Activated CD4-positive, CD25-positive, alpha-beta regulatory T cell treated with anti-CD3 and anti-CD28 coated beads, Interleukin-2, amount 50 U/mL, for 24 hours (primary cell): ENCODE measurements at regions not wholly inside any gene's neighbourhood (a gene's known extent, or its start where the extent isn't known, plus 50 kb on each side); places are given as distances from the start of the nearest gene placed in this dataset.

ENCODE experiments used
- ATAC-seq, 2 donors: fragments of 150-1000 bp; cut with Tn5 transposase; one replicate each; pipeline ENCODE4 v1.10.0; 2021; ENCODE audit warnings: mild to moderate bottlenecking in 1 of 2, moderate library complexity in 1 of 2

GRCh38 chr10:83037653-83038052 lies 1101.7 kb upstream of the GHITM start:
- no peak for ATAC-seq

- ATAC-seq, result no peak
Observed at GRCh38 chr10:83038631-83039030, 1100.7 kb upstream of the GHITM start.

- no peak for ATAC-seq
Observed at GRCh38 chr10:83045731-83046130, 1093.6 kb upstream of the GHITM start.

DNA sequence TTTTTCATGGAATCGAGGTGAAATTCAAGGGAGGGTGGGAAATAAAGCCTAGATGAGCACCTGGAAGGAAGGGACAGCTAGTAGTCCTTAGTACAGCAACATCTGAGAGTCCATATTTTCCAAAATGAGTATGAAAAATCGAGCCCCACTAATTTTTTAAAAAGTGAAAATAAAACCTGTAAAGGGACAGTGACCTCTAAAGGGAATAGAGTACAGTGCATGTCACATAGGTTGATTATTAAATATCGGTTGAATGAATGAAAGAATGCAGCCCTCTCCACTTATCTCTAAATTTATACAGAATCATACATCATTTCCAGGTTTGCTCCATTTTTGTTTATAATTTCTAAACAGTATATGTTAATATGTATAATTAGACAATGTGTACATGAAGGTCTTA lies 1088.5 kb upstream of the GHITM start:
- no peak for ATAC-seq

DNA sequence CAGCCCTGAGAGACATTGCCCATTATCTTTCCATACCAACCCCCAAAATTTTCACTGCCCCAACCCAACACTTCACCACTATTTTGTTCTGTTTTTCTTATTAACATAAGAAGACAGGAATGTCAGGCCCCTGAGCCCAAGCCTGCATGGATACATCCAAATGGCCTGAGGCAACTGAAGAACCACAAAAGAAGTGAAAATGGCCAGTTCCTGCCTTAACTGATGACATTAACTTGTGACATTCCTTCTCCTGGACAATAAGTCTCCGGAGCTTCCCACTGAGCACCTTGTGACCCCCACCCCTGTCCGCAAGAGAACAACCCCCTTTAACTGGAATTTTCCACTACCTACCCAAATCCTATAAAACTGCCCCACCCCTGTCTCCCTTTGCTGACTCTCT lies 1076.4 kb upstream of the GHITM start:
- no peak for ATAC-seq

DNA sequence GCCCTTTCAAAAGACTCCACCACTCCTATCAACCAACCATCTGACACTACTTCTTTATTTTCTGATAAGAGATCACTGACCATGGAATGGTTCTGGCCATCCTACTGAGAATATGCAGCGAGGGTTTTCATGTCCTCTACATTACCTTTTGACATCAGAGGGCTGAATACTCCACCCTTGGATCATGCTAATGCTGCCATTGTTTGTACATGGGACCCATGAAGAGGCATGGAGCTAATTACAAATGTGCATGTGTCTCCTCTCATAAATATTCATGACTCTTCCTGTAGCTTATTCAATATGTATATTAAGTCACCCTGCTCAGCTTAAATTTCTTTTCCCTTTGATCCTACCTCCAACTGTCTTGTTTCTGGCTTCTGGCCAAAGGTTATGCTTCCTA lies 1065.8 kb upstream of the GHITM start:
- no peak for ATAC-seq

GRCh38 chr10:83075016-83075814 lies 1064.1 kb upstream of the GHITM start:
- ATAC-seq, result no peak

- ATAC-seq, result no peak
Observed at GRCh38 chr10:83075815-83076355, 1063.4 kb upstream of the GHITM start.

- no peak for ATAC-seq
Observed at GRCh38 chr10:83076443-83076842, 1062.9 kb upstream of the GHITM start.

- ATAC-seq, result no peak
Observed at GRCh38 chr10:83078160-83078559, 1061.1 kb upstream of the GHITM start.

- no peak for ATAC-seq
Observed at GRCh38 chr10:83078645-83079044, 1060.7 kb upstream of the GHITM start.

DNA sequence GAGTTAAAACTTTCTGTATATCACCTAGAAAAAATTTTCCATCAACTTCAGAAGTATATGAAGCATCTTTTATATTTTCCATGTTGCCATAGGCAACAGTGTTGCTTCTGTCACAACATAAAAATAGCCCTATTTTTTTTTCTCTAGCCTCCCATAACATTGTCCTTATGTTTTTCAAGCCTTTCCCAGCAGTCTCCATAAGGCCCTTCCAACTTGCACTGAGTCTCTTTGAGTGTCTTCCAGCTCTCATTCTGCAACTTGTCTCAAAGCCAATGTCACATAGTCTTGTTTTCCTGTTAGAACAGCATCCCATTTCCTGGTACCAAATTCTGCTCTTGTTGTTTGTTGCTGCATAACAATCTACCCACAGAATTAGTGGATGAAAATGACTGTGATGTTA lies 1055.5 kb upstream of the GHITM start:
- no peak for ATAC-seq

GRCh38 chr10:83089335-83089734 lies 1050.0 kb upstream of the GHITM start:
- no peak for ATAC-seq

- ATAC-seq, result no peak
Observed at GRCh38 chr10:83104616-83105015, 1034.7 kb upstream of the GHITM start.

- ATAC-seq, result no peak
Observed at GRCh38 chr10:83108565-83109333, 1030.6 kb upstream of the GHITM start.

DNA sequence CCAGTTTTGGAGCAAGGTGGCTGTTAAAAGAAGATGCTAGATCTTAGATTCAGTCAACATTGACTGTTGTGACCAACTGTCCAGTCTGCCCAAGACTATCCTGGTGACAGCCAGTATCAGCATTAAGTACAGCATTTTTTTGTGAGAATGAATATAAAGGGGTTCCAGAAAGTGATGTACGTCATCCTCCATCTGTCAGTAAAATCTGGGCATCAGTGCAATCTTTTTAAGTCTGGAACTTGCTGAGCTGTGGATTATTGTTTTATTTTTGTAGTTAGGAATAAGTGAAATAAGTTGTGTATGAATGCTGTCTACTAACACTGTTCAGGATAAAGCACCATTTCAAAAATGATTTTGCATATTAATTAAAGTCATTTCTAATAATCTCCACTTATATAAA lies 1020.0 kb upstream of the GHITM start:
- ATAC-seq, result no peak

DNA sequence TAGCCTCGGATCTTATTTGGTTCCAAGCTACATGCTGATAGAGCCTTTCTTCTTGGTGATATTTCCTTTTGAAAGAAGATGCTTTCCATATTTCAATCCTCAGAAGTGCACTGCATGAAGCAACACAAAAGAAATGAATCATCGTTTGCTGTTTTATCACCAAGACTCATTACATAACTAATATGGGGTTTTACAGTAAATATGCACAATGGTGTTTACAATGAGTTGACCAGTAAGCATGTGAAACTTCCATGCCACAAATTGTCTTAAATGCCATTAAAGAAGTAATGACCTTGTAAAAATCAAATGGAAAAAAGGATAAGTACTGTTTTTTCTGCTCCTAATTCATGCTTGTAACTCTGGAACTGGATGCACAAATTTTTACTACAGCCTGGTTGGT lies 1017.0 kb upstream of the GHITM start:
- ATAC-seq, result no peak

DNA sequence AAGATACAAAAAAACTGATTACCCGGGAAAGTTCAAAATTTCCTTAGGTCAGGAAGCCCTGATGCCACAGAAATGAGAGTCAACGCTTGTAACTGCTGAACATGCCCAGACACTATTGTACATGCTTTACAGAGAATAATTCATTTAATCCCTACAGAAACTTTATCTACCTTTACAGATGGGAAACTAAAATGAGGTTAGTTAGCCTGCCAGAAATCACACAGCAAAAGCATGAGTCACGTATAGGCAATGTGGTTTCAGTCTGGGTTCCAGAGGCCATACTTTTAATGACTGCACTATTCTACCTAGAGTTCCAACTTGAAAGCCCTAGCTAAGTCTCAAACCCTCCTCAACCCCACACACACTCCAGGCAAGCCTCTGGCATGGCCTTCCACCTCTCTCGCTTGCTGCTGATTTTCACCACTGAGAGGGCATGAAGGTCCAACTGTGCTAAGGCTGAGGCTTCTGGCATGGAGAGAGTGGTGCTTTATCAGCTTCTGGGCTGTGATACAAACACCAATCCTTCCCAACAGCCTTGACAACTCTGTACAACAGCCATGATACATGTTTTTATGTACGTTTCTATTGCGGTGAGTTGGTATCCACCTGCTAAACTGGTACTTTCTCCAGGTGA lies 1011.2 kb upstream of the GHITM start:
- no peak for ATAC-seq

GRCh38 chr10:83140811-83141210 lies 998.5 kb upstream of the GHITM start:
- ATAC-seq, result no peak

- no peak for ATAC-seq
Observed at GRCh38 chr10:83142074-83142563, 997.2 kb upstream of the GHITM start.

- no peak for ATAC-seq
Observed at GRCh38 chr10:83144461-83144860, 994.8 kb upstream of the GHITM start.

- no peak for ATAC-seq
Observed at GRCh38 chr10:83153714-83154113, 985.6 kb upstream of the GHITM start.

DNA sequence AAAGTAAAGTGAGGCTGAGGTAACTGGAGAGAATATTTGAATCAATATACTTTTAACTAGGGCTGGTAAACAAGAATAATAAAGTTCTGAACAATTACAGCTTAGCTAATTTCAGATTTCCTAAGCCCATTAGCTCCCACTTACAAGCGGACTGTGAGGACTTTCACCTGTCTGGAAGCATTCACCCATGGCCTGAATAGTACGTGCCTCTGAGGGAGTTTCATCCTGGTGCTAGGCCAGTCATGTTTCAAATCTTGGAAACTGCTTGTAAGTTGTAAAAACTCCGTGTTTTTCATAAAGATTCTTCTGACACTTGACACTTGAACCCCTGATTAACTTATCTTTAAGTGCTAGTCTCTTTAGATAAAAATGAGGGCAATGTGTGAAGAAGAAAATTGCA lies 975.2 kb upstream of the GHITM start:
- ATAC-seq, result no peak
